WTC11 (cell line): ENCODE measurements at regions not wholly inside any gene's neighbourhood (a gene's known extent, or its start where the extent isn't known, plus 50 kb on each side); places are given as distances from the start of the nearest gene placed in this dataset.

Source experiments
- ATAC-seq: fragments of 200-7000 bp; cut with Tn5 transposase; 2 replicates; pipeline ENCODE4 v1.10.0; 2021; ENCODE audit warnings: mild to moderate bottlenecking, moderate library complexity
- CTCF ChIA-PET: fragments of 300-600 bp; sonication (Branson Sonifier 250); formaldehyde crosslinking; loops from one replicate; lab custom pipeline; 2021; ENCODE audit warnings: antibody characterized with exemption; lab: Charles Lee
- POLR2A ChIA-PET: fragments of 350-600 bp; sonication (Branson Sonifier 250); formaldehyde crosslinking; loops from one replicate; lab custom pipeline; 2021; ENCODE audit warnings: antibody characterized with exemption; lab: Charles Lee
- DNase-seq: peaks from one replicate; pipeline ENCODE4 v3.0.0; 2021; ENCODE audit warnings: low spot score
- H3K27ac Mint-ChIP-seq: 2 replicates; pipeline ENCODE4 v1.8.0; 2021; ENCODE audit warnings: mixed read lengths
- H3K27me3 Mint-ChIP-seq: 2 replicates; pipeline ENCODE4 v1.8.0; 2021; ENCODE audit warnings: low read depth, mild to moderate bottlenecking, moderate library complexity, mixed read lengths
- H3K36me3 Mint-ChIP-seq: 2 replicates; pipeline ENCODE4 v1.8.0; 2021; ENCODE audit warnings: mixed read lengths
- H3K4me1 Mint-ChIP-seq: 2 replicates; pipeline ENCODE4 v1.8.0; 2022; ENCODE audit warnings: mixed read lengths
- H3K4me3 Mint-ChIP-seq: 2 replicates; pipeline ENCODE4 v1.8.0; 2021; ENCODE audit warnings: mild to moderate bottlenecking, moderate library complexity, mixed read lengths
- H3K9me3 Mint-ChIP-seq: 2 replicates; pipeline ENCODE4 v1.8.0; 2021; ENCODE audit warnings: mixed read lengths
- CREM ChIP-seq: sonication (generic); formaldehyde crosslinking; IDR thresholded peaks from 2 replicates; pipeline ENCODE4 v1.8.1; 2022; ENCODE audit warnings: mild to moderate bottlenecking, missing genetic modification reagents, moderate library complexity
- GABPB1 ChIP-seq: sonication (generic); formaldehyde crosslinking; IDR thresholded peaks from 2 replicates; pipeline ENCODE4 v1.8.1; 2023; ENCODE audit warnings: mild to moderate bottlenecking, missing genetic modification reagents
- HMGA2 ChIP-seq: fragments of 250-450 bp; sonication (Bioruptor Pico); IDR thresholded peaks from 2 replicates; pipeline ENCODE4 v1.4.0; 2021; ENCODE audit warnings: mild to moderate bottlenecking, moderate library complexity
- KAT7 ChIP-seq: sonication (generic); formaldehyde crosslinking; IDR thresholded peaks from 2 replicates; pipeline ENCODE4 v1.8.1; 2023; ENCODE audit warnings: missing genetic modification reagents, mild to moderate bottlenecking, borderline replicate concordance
- RELA ChIP-seq: sonication (generic); formaldehyde crosslinking; IDR thresholded peaks from 2 replicates; pipeline ENCODE4 v1.8.1; 2022; ENCODE audit warnings: missing genetic modification reagents, mild to moderate bottlenecking, borderline replicate concordance
- SOX15 ChIP-seq: fragments of 250-450 bp; sonication (Bioruptor Pico); IDR thresholded peaks from 2 replicates; pipeline ENCODE4 v1.9.0; 2021; ENCODE audit warnings: mild to moderate bottlenecking
- SP1 ChIP-seq: sonication (generic); formaldehyde crosslinking; conservative IDR thresholded peaks from 2 replicates; pipeline ENCODE4 v1.8.1; 2022; ENCODE audit warnings: missing genetic modification reagents
- TEAD1 ChIP-seq: sonication (generic); formaldehyde crosslinking; IDR thresholded peaks from 2 replicates; pipeline ENCODE4 v1.8.0; 2022; ENCODE audit warnings: mild to moderate bottlenecking, missing genetic modification reagents
- TP53 ChIP-seq: sonication (generic); formaldehyde crosslinking; IDR thresholded peaks from 2 replicates; pipeline ENCODE4 v1.8.1; 2023; ENCODE audit warnings: mild to moderate bottlenecking, missing genetic modification reagents
- ZBTB21 ChIP-seq: sonication (generic); formaldehyde crosslinking; IDR thresholded peaks from 2 replicates; pipeline ENCODE4 v1.8.1; 2023; ENCODE audit warnings: mild to moderate bottlenecking, missing genetic modification reagents, borderline replicate concordance
- ZNF219 ChIP-seq: sonication (generic); formaldehyde crosslinking; IDR thresholded peaks from 2 replicates; pipeline ENCODE4 v1.8.0; 2023; ENCODE audit warnings: missing genetic modification reagents, mild to moderate bottlenecking, borderline replicate concordance
- ZNF416 ChIP-seq: fragments of 250-450 bp; sonication (Bioruptor Pico); IDR thresholded peaks from 2 replicates; pipeline ENCODE4 v1.9.0; 2021; ENCODE audit warnings: mild to moderate bottlenecking, inconsistent platforms
- TF ChIP-seq, protein P1 (sequence below): sonication (generic); formaldehyde crosslinking; IDR thresholded peaks from 2 replicates; pipeline ENCODE4 v1.8.0; 2022; ENCODE audit warnings: mild to moderate bottlenecking, missing genetic modification reagents
- TF ChIP-seq, protein P2 (sequence below): sonication (generic); formaldehyde crosslinking; conservative IDR thresholded peaks from 2 replicates; pipeline ENCODE4 v1.8.1; 2022; ENCODE audit warnings: mild to moderate bottlenecking, missing genetic modification reagents
- TF ChIP-seq, protein P3 (sequence below): fragments of 250-450 bp; sonication (Bioruptor Pico); conservative IDR thresholded peaks from 2 replicates; pipeline ENCODE4 v1.9.0; 2021; ENCODE audit warnings: mild to moderate bottlenecking
- TF ChIP-seq, protein P4 (sequence below): sonication (generic); formaldehyde crosslinking; IDR thresholded peaks from 2 replicates; pipeline ENCODE4 v1.8.1; 2022; ENCODE audit warnings: mild to moderate bottlenecking, missing genetic modification reagents, moderate library complexity, borderline replicate concordance
- TF ChIP-seq, protein P5 (sequence below): fragments of 200-600 bp; IDR thresholded peaks from 2 replicates; pipeline ENCODE4 v1.8.0; 2022; ENCODE audit warnings: antibody characterized with exemption
- TF ChIP-seq, protein P6 (sequence below): fragments of 250-450 bp; sonication (Bioruptor Pico); IDR thresholded peaks from 2 replicates; pipeline ENCODE4 v1.9.0; 2021; ENCODE audit warnings: moderate library complexity, mild to moderate bottlenecking, inconsistent platforms, borderline replicate concordance
- TF ChIP-seq, protein P7 (sequence below): fragments of 250-450 bp; sonication (Bioruptor Pico); IDR thresholded peaks from 2 replicates; pipeline ENCODE4 v1.9.0; 2021; ENCODE audit warnings: mild to moderate bottlenecking
- TF ChIP-seq, protein P8 (sequence below): sonication (generic); formaldehyde crosslinking; IDR thresholded peaks from 2 replicates; pipeline ENCODE4 v1.8.0; 2022; ENCODE audit warnings: missing genetic modification reagents
- TF ChIP-seq, protein P9 (sequence below): sonication (generic); formaldehyde crosslinking; IDR thresholded peaks from 2 replicates; pipeline ENCODE4 v1.8.0; 2023; ENCODE audit warnings: mild to moderate bottlenecking, missing genetic modification reagents

DNA sequence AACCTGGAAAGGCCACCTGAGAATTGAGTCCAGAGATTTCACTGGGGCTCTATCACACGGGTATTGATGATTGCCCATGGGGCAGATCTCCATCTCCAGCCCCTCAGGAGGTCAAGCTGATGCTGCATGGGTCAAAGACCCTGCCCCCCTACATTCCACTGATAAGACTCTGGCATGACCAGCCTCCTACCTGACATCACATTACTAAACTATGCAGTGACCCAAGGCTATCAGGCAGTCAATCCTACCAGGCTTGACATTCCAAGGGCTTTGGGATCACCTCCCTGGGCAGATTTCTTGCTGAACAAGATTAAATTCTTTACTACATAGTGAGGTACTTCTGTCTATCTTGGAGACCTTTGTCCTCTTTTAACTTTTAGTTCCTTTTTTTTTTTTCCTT, 192.7 kb upstream of the STS start:
- ChIA-PET POLR2A (no interaction called here), CTCF (no interaction called here)
- ATAC-seq: no peak
- no peak for TF ChIP-seq CREM (CRISPR knock-in tag)
- TF ChIP-seq SOX15 (CRISPR knock-in tag): no peak
- peaks cover 35% of the 10 kb centered on the region for H3K9me3 Mint-ChIP-seq
- no peak overlapping the region for H3K27ac Mint-ChIP-seq
- DNase-seq: no peak
- no peak overlapping the region for H3K4me3 Mint-ChIP-seq
- H3K27me3 Mint-ChIP-seq: peaks cover 2% of the 10 kb centered on the region; the same call in 1 of the 2 replicates
- H3K4me1 Mint-ChIP-seq: peaks cover 16% of the 10 kb centered on the region
- H3K36me3 Mint-ChIP-seq: peaks cover 21% of the 10 kb centered on the region

DNA sequence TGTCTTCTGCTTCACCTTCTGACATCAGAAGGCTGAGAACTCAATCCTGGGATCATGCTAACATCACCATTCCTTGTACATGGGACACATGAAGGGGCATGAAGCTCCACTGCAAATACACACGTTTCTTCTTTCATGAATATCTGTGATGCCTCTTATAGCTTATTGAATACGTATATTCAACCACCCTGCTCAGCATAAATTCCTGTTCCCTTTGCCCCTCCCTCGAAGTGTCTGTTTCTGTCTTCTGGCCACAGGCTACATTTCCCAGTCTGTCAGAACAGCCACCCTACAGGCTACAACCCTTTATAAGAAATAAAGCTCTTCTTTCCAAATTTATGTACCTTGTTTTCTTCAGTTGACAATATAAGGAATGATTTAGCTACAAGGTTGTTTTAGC, 201.3 kb upstream of the STS start:
- POLR2A ChIA-PET: no interaction called here
- ATAC-seq (no peak), DNase-seq (no peak)
- H3K27ac Mint-ChIP-seq: no peak overlapping the region
- 0 out of 2 replicates have a peak, but pooled peaks cover 4% of the 10 kb centered on the region for H3K36me3 Mint-ChIP-seq
- CTCF ChIA-PET: no interaction called here
- H3K4me3 Mint-ChIP-seq: no peak overlapping the region
- H3K27me3 Mint-ChIP-seq: no peaks in the 10 kb centered on the region; the same call in 1 of the 2 replicates
- no peaks in the 10 kb centered on the region for H3K4me1 Mint-ChIP-seq
- H3K9me3 Mint-ChIP-seq: peaks cover 16% of the 10 kb centered on the region
- TF ChIP-seq SP1 (no peak), ZNF416 (CRISPR knock-in tag) (no peak), GABPB1 (CRISPR knock-in tag) (no peak), ZBTB21 (CRISPR knock-in tag) (no peak), HMGA2 (CRISPR knock-in tag) (no peak), KAT7 (CRISPR knock-in tag) (no peak), RELA (no peak), TP53 (CRISPR knock-in tag) (no peak)
- TF ChIP-seq, protein P1, sequence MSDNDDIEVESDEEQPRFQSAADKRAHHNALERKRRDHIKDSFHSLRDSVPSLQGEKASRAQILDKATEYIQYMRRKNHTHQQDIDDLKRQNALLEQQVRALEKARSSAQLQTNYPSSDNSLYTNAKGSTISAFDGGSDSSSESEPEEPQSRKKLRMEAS (CRISPR knock-in tag): no peak
- TF ChIP-seq, protein P2, sequence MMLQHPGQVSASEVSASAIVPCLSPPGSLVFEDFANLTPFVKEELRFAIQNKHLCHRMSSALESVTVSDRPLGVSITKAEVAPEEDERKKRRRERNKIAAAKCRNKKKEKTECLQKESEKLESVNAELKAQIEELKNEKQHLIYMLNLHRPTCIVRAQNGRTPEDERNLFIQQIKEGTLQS (CRISPR knock-in tag): no peak
- TF ChIP-seq, protein P3, sequence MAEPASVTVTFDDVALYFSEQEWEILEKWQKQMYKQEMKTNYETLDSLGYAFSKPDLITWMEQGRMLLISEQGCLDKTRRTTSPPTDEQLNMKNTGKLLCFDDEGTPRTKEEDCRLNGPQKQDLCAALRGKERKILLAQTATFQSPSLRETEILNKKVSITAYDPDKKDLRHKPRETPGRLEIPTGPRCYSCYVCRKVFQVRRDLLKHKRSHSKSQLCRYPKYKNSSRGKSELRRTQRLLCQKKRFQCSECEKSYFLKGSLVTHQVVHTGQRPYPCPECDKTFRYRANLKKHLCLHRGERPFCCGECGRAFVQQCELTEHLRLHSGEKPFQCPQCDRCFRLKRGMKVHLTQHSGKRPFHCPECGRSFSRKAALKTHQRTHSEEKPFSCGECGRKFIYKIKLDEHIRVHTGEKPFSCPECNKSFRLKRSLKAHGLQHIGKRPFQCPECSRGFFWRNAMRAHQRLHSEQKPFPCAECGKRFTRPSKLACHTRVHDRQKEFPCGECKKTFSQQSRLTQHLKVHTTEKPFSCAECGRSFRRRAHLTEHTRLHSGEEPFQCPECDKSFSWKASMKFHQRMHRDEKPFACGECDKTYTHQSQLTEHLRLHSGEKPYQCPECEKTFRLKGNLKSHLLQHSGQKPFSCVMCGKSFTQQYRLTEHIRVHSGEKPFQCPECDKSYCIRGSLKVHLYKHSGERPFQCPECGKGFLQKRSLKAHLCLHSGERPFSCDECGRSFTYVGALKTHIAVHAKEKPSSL (CRISPR knock-in tag): no peak
- TF ChIP-seq, protein P4, sequence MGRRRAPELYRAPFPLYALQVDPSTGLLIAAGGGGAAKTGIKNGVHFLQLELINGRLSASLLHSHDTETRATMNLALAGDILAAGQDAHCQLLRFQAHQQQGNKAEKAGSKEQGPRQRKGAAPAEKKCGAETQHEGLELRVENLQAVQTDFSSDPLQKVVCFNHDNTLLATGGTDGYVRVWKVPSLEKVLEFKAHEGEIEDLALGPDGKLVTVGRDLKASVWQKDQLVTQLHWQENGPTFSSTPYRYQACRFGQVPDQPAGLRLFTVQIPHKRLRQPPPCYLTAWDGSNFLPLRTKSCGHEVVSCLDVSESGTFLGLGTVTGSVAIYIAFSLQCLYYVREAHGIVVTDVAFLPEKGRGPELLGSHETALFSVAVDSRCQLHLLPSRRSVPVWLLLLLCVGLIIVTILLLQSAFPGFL (CRISPR knock-in tag): no peak
- TF ChIP-seq, protein P5, sequence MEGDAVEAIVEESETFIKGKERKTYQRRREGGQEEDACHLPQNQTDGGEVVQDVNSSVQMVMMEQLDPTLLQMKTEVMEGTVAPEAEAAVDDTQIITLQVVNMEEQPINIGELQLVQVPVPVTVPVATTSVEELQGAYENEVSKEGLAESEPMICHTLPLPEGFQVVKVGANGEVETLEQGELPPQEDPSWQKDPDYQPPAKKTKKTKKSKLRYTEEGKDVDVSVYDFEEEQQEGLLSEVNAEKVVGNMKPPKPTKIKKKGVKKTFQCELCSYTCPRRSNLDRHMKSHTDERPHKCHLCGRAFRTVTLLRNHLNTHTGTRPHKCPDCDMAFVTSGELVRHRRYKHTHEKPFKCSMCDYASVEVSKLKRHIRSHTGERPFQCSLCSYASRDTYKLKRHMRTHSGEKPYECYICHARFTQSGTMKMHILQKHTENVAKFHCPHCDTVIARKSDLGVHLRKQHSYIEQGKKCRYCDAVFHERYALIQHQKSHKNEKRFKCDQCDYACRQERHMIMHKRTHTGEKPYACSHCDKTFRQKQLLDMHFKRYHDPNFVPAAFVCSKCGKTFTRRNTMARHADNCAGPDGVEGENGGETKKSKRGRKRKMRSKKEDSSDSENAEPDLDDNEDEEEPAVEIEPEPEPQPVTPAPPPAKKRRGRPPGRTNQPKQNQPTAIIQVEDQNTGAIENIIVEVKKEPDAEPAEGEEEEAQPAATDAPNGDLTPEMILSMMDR: no peak
- TF ChIP-seq, protein P6, sequence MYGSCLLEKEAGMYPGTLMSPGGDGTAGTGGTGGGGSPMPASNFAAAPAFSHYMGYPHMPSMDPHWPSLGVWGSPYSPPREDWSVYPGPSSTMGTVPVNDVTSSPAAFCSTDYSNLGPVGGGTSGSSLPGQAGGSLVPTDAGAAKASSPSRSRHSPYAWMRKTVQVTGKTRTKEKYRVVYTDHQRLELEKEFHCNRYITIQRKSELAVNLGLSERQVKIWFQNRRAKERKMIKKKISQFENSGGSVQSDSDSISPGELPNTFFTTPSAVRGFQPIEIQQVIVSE: no peak
- TF ChIP-seq, protein P7, sequence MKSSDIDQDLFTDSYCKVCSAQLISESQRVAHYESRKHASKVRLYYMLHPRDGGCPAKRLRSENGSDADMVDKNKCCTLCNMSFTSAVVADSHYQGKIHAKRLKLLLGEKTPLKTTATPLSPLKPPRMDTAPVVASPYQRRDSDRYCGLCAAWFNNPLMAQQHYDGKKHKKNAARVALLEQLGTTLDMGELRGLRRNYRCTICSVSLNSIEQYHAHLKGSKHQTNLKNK: no peak

DNA sequence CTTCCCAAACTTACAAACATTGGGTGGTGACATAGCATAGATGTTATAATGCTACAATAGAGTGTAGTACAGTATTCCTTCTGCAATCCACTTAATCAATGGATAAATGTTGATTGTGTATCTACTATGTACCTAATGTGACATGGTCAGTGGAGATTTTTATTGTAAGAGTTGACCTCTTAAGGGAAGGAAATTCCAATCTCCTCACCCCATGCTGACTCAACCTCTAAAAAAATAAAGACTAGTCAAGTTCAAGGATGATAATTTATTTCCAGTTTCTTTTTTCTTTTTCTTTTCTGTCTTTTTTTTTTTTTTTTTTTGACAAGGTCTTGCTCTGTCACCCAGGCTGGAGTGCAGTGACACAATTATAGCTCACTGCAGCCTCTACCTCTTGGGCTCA, 206.5 kb upstream of the STS start:
- POLR2A ChIA-PET: no interaction called here
- DNase-seq (no peak), ATAC-seq (no peak)
- Mint-ChIP-seq H3K9me3 (no peaks in the 10 kb centered on the region), H3K4me3 (no peak overlapping the region), H3K4me1 (no peaks in the 10 kb centered on the region), H3K27me3 (no peaks in the 10 kb centered on the region), H3K36me3 (no peaks in the 10 kb centered on the region), H3K27ac (no peak overlapping the region)
- CTCF ChIA-PET: no interaction called here
- no peak for TF ChIP-seq ZNF219 (CRISPR knock-in tag)
- TF ChIP-seq, protein P8, sequence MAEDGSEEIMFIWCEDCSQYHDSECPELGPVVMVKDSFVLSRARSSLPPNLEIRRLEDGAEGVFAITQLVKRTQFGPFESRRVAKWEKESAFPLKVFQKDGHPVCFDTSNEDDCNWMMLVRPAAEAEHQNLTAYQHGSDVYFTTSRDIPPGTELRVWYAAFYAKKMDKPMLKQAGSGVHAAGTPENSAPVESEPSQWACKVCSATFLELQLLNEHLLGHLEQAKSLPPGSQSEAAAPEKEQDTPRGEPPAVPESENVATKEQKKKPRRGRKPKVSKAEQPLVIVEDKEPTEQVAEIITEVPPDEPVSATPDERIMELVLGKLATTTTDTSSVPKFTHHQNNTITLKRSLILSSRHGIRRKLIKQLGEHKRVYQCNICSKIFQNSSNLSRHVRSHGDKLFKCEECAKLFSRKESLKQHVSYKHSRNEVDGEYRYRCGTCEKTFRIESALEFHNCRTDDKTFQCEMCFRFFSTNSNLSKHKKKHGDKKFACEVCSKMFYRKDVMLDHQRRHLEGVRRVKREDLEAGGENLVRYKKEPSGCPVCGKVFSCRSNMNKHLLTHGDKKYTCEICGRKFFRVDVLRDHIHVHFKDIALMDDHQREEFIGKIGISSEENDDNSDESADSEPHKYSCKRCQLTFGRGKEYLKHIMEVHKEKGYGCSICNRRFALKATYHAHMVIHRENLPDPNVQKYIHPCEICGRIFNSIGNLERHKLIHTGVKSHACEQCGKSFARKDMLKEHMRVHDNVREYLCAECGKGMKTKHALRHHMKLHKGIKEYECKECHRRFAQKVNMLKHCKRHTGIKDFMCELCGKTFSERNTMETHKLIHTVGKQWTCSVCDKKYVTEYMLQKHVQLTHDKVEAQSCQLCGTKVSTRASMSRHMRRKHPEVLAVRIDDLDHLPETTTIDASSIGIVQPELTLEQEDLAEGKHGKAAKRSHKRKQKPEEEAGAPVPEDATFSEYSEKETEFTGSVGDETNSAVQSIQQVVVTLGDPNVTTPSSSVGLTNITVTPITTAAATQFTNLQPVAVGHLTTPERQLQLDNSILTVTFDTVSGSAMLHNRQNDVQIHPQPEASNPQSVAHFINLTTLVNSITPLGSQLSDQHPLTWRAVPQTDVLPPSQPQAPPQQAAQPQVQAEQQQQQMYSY (CRISPR knock-in tag): no peak
- TF ChIP-seq, protein P9, sequence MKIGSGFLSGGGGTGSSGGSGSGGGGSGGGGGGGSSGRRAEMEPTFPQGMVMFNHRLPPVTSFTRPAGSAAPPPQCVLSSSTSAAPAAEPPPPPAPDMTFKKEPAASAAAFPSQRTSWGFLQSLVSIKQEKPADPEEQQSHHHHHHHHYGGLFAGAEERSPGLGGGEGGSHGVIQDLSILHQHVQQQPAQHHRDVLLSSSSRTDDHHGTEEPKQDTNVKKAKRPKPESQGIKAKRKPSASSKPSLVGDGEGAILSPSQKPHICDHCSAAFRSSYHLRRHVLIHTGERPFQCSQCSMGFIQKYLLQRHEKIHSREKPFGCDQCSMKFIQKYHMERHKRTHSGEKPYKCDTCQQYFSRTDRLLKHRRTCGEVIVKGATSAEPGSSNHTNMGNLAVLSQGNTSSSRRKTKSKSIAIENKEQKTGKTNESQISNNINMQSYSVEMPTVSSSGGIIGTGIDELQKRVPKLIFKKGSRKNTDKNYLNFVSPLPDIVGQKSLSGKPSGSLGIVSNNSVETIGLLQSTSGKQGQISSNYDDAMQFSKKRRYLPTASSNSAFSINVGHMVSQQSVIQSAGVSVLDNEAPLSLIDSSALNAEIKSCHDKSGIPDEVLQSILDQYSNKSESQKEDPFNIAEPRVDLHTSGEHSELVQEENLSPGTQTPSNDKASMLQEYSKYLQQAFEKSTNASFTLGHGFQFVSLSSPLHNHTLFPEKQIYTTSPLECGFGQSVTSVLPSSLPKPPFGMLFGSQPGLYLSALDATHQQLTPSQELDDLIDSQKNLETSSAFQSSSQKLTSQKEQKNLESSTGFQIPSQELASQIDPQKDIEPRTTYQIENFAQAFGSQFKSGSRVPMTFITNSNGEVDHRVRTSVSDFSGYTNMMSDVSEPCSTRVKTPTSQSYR (CRISPR knock-in tag): no peak
- TF ChIP-seq TEAD1 (CRISPR knock-in tag): no peak
